ENCODE measurements at regions not wholly inside any gene's neighbourhood (a gene's known extent, or its start where the extent isn't known, plus 50 kb on each side); places are given as distances from the start of the nearest gene placed in this dataset.

- Histone ChIP-seq H3K9ac (ENCODE audit: insufficient read depth, low read length, poor library complexity, severe bottlenecking) (no peak overlapping the region), H3K4me2 (replicated peaks; ENCODE audit: extremely low read depth, low read length, poor library complexity, severe bottlenecking) (no peak overlapping the region), H3K4me1 (ENCODE audit: control insufficient read depth in 1 of 2, insufficient read depth in 2 of 2, low read length in 2 of 2) (no peaks in the 10 kb centered on the region), H3K27me3 (ENCODE audit: control insufficient read depth in 2 of 2, insufficient read depth in 2 of 2, low read length in 2 of 2) (no peaks in the 10 kb centered on the region), H3K9me3 (replicated peaks in 1 of 2; ENCODE audit: control insufficient read depth in 1 of 2, insufficient read depth in 1 of 2, low read length in 2 of 2) (peaks cover 0 to 3% of the 10 kb centered on the region in 2 donors), H3K4me3 (replicated peaks in 1 of 3; ENCODE audit: low read depth in 2 of 3, low read length in 3 of 3) (no peak overlapping the region), H3K27ac (ENCODE audit: low read depth in 1 of 2, low read length in 2 of 2) (no peak overlapping the region), H3K36me3 (replicated peaks in 1 of 2; ENCODE audit: control insufficient read depth in 1 of 2, insufficient read depth in 2 of 2, low read length in 2 of 2) (no peaks in the 10 kb centered on the region), H2AFZ (ENCODE audit: insufficient read depth, low read depth, low read length, poor library complexity, severe bottlenecking) (no peak overlapping the region), H4K20me1 (ENCODE audit: insufficient read depth, low read length) (no peaks in the 10 kb centered on the region), H3K79me2 (ENCODE audit: insufficient read depth, low read length) (no peaks in the 10 kb centered on the region)
- DNase-seq: no peak
- H3K4me3 Mint-ChIP-seq: no peak overlapping the region
- no peak overlapping the region for H3K27ac Mint-ChIP-seq
- intact Hi-C loops (cut with micrococcal nuclease): no loop called here
- H3K4me1 Mint-ChIP-seq: no peaks in the 10 kb centered on the region
- H3K9me3 Mint-ChIP-seq: peaks cover 0 to 11% (median 3%) of the 10 kb centered on the region in 7 donors
- H3K36me3 Mint-ChIP-seq: no peaks in the 10 kb centered on the region
- TF ChIP-seq, protein P1, sequence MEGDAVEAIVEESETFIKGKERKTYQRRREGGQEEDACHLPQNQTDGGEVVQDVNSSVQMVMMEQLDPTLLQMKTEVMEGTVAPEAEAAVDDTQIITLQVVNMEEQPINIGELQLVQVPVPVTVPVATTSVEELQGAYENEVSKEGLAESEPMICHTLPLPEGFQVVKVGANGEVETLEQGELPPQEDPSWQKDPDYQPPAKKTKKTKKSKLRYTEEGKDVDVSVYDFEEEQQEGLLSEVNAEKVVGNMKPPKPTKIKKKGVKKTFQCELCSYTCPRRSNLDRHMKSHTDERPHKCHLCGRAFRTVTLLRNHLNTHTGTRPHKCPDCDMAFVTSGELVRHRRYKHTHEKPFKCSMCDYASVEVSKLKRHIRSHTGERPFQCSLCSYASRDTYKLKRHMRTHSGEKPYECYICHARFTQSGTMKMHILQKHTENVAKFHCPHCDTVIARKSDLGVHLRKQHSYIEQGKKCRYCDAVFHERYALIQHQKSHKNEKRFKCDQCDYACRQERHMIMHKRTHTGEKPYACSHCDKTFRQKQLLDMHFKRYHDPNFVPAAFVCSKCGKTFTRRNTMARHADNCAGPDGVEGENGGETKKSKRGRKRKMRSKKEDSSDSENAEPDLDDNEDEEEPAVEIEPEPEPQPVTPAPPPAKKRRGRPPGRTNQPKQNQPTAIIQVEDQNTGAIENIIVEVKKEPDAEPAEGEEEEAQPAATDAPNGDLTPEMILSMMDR (IDR thresholded peaks at IDR 0.05): no peak
- H3K27me3 Mint-ChIP-seq (ENCODE audit: low read depth in 3 of 3): no peaks in the 10 kb centered on the region
- 90% methylated on average over 2 of the region's 4 CpGs for WGBS (ENCODE audit: insufficient coverage)
These were observed 379.6 kb downstream of the FOXA2 start for GRCh38 chr20:22204801-22205200.

DNA sequence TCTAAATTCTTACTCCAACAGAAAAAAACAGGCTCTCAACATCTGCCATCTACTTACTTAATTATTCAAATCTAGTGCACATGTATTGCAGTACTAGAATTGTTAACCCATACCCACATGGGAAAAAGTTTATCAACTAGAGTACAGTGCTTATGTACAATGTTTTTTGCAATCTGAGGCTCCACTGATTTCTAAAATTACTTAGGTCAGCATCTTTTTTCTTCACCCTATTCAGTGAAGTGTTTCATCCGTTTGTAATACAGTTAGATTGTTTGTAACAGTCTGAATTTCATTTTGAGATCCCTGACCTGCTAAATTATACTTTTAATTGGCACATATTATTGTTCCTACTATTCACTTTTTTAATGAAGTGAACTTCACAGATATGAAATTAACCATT is 402.2 kb downstream of the FOXA2 start:
- H2AFZ ChIP-seq (ENCODE audit: insufficient read depth, low read depth, low read length, poor library complexity, severe bottlenecking): no peak overlapping the region
- intact Hi-C loops (cut with micrococcal nuclease): no loop called here
- no peaks in the 10 kb centered on the region for H3K4me1 ChIP-seq (ENCODE audit: control insufficient read depth in 1 of 2, insufficient read depth in 2 of 2, low read length in 2 of 2)
- Mint-ChIP-seq H3K27me3 (ENCODE audit: low read depth in 3 of 3) (peaks cover 0 to 2% (median 1%) of the 10 kb centered on the region in 3 donors), H3K36me3 (no peaks in the 10 kb centered on the region), H3K9me3 (peaks cover 0 to 4% (median 3%) of the 10 kb centered on the region in 7 donors), H3K4me3 (no peak overlapping the region), H3K4me1 (no peaks in the 10 kb centered on the region), H3K27ac (no peak overlapping the region)
- no peak overlapping the region for H3K4me2 ChIP-seq (replicated peaks; ENCODE audit: extremely low read depth, low read length, poor library complexity, severe bottlenecking)
- no peaks in the 10 kb centered on the region for H3K79me2 ChIP-seq (ENCODE audit: insufficient read depth, low read length)
- WGBS (ENCODE audit: insufficient coverage): no CpG with 5 or more reads among the region's 1 CpG
- peaks cover 0 to 5% of the 10 kb centered on the region in 2 donors for H3K9me3 ChIP-seq (replicated peaks in 1 of 2; ENCODE audit: control insufficient read depth in 1 of 2, insufficient read depth in 1 of 2, low read length in 2 of 2)
- no peaks in the 10 kb centered on the region for H3K27me3 ChIP-seq (ENCODE audit: control insufficient read depth in 2 of 2, insufficient read depth in 2 of 2, low read length in 2 of 2)
- no peak for DNase-seq
- no peaks in the 10 kb centered on the region for H3K36me3 ChIP-seq (replicated peaks in 1 of 2; ENCODE audit: control insufficient read depth in 1 of 2, insufficient read depth in 2 of 2, low read length in 2 of 2)
- no peak overlapping the region for H3K27ac ChIP-seq (ENCODE audit: low read depth in 1 of 2, low read length in 2 of 2)
- no peak overlapping the region for H3K4me3 ChIP-seq (replicated peaks in 1 of 3; ENCODE audit: low read depth in 2 of 3, low read length in 3 of 3)
- no peak overlapping the region for H3K9ac ChIP-seq (ENCODE audit: insufficient read depth, low read length, poor library complexity, severe bottlenecking)
- H4K20me1 ChIP-seq (ENCODE audit: insufficient read depth, low read length): no peaks in the 10 kb centered on the region
- TF ChIP-seq, protein P1 (IDR thresholded peaks at IDR 0.05): no peak

Data from CD14-positive monocyte (primary cell).